ENCODE measurements at regions not wholly inside any gene's neighbourhood (a gene's known extent, or its start where the extent isn't known, plus 50 kb on each side); places are given as distances from the start of the nearest gene placed in this dataset.

DNA sequence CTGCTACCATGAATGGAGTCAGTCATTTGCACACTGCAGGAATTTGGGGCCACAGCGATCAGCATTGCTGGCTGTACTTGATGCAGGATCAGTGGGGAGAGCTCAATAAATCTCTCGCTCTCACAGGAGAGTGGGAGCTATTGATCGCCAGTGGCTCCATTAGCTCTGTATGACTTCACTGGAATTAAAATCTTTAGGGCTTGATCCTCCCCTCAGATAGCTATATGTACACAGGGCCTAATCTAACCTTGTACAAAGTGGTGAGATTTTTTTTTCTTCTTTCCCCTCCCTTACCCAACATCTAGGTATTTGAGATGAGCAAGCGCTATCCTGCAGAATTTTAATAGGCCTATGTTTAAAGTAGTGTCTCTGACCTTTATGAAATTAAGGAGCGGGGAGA lies 84.9 kb downstream of the IZUMO3 start:
- Histone ChIP-seq H3K9me3 (ENCODE audit: low read length) (no peaks in the 10 kb centered on the region), H2AFZ (ENCODE audit: low read depth, low read length) (no peak overlapping the region), H3K36me3 (ENCODE audit: insufficient read depth, low read length) (no peaks in the 10 kb centered on the region), H3K27ac (ENCODE audit: low read length) (no peak overlapping the region), H3K9me2 (ENCODE audit: insufficient read depth, low read length) (no peaks in the 10 kb centered on the region), H3K9ac (ENCODE audit: low read length) (no peak overlapping the region), H3F3A (ENCODE audit: insufficient read depth, low read length, poor library complexity, severe bottlenecking) (no peaks in the 10 kb centered on the region), H4K20me1 (ENCODE audit: insufficient read depth) (no peaks in the 10 kb centered on the region), H3K79me2 (replicated peaks; ENCODE audit: insufficient read depth, low read length) (no peaks in the 10 kb centered on the region), H3K4me2 (ENCODE audit: low read length) (no peak overlapping the region), H3K4me3 (ENCODE audit: low read length) (no peak overlapping the region), H3K27me3 (ENCODE audit: insufficient read depth, low read depth, low read length) (no peaks in the 10 kb centered on the region)
- no peak for TF ChIP-seq POLR2AphosphoS5 (IDR thresholded peaks at IDR 0.05)
- TF ChIP-seq RAD21 (conservative IDR thresholded peaks at IDR 0.05) = no peak
- TF ChIP-seq SMC3 (conservative IDR thresholded peaks at IDR 0.05; ENCODE audit: poor library complexity) = no peak
- TF ChIP-seq, protein P1, sequence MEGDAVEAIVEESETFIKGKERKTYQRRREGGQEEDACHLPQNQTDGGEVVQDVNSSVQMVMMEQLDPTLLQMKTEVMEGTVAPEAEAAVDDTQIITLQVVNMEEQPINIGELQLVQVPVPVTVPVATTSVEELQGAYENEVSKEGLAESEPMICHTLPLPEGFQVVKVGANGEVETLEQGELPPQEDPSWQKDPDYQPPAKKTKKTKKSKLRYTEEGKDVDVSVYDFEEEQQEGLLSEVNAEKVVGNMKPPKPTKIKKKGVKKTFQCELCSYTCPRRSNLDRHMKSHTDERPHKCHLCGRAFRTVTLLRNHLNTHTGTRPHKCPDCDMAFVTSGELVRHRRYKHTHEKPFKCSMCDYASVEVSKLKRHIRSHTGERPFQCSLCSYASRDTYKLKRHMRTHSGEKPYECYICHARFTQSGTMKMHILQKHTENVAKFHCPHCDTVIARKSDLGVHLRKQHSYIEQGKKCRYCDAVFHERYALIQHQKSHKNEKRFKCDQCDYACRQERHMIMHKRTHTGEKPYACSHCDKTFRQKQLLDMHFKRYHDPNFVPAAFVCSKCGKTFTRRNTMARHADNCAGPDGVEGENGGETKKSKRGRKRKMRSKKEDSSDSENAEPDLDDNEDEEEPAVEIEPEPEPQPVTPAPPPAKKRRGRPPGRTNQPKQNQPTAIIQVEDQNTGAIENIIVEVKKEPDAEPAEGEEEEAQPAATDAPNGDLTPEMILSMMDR (IDR thresholded peaks at IDR 0.05; ENCODE audit: poor library complexity, severe bottlenecking) = no peak
- TF ChIP-seq, protein P2, sequence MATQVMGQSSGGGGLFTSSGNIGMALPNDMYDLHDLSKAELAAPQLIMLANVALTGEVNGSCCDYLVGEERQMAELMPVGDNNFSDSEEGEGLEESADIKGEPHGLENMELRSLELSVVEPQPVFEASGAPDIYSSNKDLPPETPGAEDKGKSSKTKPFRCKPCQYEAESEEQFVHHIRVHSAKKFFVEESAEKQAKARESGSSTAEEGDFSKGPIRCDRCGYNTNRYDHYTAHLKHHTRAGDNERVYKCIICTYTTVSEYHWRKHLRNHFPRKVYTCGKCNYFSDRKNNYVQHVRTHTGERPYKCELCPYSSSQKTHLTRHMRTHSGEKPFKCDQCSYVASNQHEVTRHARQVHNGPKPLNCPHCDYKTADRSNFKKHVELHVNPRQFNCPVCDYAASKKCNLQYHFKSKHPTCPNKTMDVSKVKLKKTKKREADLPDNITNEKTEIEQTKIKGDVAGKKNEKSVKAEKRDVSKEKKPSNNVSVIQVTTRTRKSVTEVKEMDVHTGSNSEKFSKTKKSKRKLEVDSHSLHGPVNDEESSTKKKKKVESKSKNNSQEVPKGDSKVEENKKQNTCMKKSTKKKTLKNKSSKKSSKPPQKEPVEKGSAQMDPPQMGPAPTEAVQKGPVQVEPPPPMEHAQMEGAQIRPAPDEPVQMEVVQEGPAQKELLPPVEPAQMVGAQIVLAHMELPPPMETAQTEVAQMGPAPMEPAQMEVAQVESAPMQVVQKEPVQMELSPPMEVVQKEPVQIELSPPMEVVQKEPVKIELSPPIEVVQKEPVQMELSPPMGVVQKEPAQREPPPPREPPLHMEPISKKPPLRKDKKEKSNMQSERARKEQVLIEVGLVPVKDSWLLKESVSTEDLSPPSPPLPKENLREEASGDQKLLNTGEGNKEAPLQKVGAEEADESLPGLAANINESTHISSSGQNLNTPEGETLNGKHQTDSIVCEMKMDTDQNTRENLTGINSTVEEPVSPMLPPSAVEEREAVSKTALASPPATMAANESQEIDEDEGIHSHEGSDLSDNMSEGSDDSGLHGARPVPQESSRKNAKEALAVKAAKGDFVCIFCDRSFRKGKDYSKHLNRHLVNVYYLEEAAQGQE (IDR thresholded peaks at IDR 0.05; ENCODE audit: borderline replicate concordance) = no peak
- TF ChIP-seq EZH2 (IDR thresholded peaks at IDR 0.05; ENCODE audit: borderline replicate concordance, insufficient read depth, low read length, poor library complexity, severe bottlenecking) = no peak
- no peak for TF ChIP-seq MXI1 (conservative IDR thresholded peaks at IDR 0.05; ENCODE audit: poor library complexity, severe bottlenecking)
- no peak for TF ChIP-seq TAF1 (IDR thresholded peaks at IDR 0.05; ENCODE audit: low read depth)
- TF ChIP-seq EP300 (conservative IDR thresholded peaks at IDR 0.05; ENCODE audit: poor library complexity, severe bottlenecking) = no peak

DNA sequence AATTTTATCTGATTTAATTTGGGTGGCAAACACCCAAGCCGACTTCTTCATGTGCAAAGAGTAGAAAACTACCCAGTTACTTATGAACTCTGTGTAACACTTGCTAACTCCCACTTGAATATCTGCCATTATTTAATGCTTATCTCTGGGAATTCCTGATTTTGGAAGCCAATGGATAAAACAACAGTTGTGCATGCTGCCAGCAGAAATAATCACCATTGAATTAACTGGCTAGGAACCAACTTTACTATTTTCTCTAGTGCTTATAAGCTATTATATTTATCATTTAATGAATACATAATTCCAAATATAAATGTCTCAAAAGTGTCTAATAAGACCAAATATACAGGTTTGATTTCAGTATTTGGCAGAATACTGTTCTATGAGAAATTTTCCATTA lies 85.7 kb downstream of the IZUMO3 start:
- H3F3A ChIP-seq (ENCODE audit: insufficient read depth, low read length, poor library complexity, severe bottlenecking) = no peaks in the 10 kb centered on the region

More for the DNA sequence above, 85.7 kb downstream of the IZUMO3 start:
- no peaks in the 10 kb centered on the region for H3K36me3 ChIP-seq (ENCODE audit: insufficient read depth, low read length)
- H3K9me2 ChIP-seq (ENCODE audit: insufficient read depth, low read length) = no peaks in the 10 kb centered on the region
- H3K9me3 ChIP-seq (ENCODE audit: low read length) = no peaks in the 10 kb centered on the region
- H3K27ac ChIP-seq (ENCODE audit: low read length) = no peak overlapping the region
- H3K79me2 ChIP-seq (replicated peaks; ENCODE audit: insufficient read depth, low read length) = no peaks in the 10 kb centered on the region
- no peak overlapping the region for H3K4me3 ChIP-seq (ENCODE audit: low read length)
- no peak overlapping the region for H3K9ac ChIP-seq (ENCODE audit: low read length)
- no peak for TF ChIP-seq EZH2 (IDR thresholded peaks at IDR 0.05; ENCODE audit: borderline replicate concordance, insufficient read depth, low read length, poor library complexity, severe bottlenecking)
- TF ChIP-seq, protein P2 (IDR thresholded peaks at IDR 0.05; ENCODE audit: borderline replicate concordance) = no peak
- H4K20me1 ChIP-seq (ENCODE audit: insufficient read depth) = no peaks in the 10 kb centered on the region
- H2AFZ ChIP-seq (ENCODE audit: low read depth, low read length) = no peak overlapping the region
- H3K4me2 ChIP-seq (ENCODE audit: low read length) = no peak overlapping the region
- H3K27me3 ChIP-seq (ENCODE audit: insufficient read depth, low read depth, low read length) = no peaks in the 10 kb centered on the region
